Bronchial epithelial cell (primary cell): ENCODE measurements at regions not wholly inside any gene's neighbourhood (a gene's known extent, or its start where the extent isn't known, plus 50 kb on each side); places are given as distances from the start of the nearest gene placed in this dataset.

Experiments used
- DNase-seq: peaks from one replicate; pipeline ENCODE4 v3.0.0-alpha.2; 2010; ENCODE audit warnings: low read depth
- FAIRE-seq: peaks from 2 replicates; lab custom pipeline; 2011; peaks lifted over from hg19 to GRCh38; lab: Jason Lieb, UNC
- H3K27me3 ChIP-seq: 2 replicates; pipeline ENCODE4 v1.5.1; 2011; ENCODE audit warnings: low read length; ENCODE audit not compliant: control insufficient read depth, insufficient read depth
- H3K36me3 ChIP-seq: 2 replicates; pipeline ENCODE4 v1.5.1; 2011; ENCODE audit warnings: low read length; ENCODE audit not compliant: control insufficient read depth, insufficient read depth
- H3K4me3 ChIP-seq: 2 replicates; pipeline ENCODE4 v1.5.1; 2011; ENCODE audit warnings: mild to moderate bottlenecking, low read depth, low read length, control low read depth
- CTCF ChIP-seq: IDR thresholded peaks from 2 replicates; pipeline ENCODE4 v1.5.1; 2011; ENCODE audit warnings: mild to moderate bottlenecking, moderate library complexity, low read length, control low read depth, inconsistent platforms; ENCODE audit not compliant: insufficient read depth, severe bottlenecking

GRCh38 chr2:150653351-150653750 lies 165.9 kb upstream of the RND3 start:
- H3K27me3 ChIP-seq = no peaks in the 10 kb centered on the region
- FAIRE-seq (no peak), DNase-seq (no peak)
- TF ChIP-seq CTCF = no peak
- no peak overlapping the region for H3K4me3 ChIP-seq
- H3K36me3 ChIP-seq = no peaks in the 10 kb centered on the region

GRCh38 chr2:150647943-150648342 lies 160.5 kb upstream of the RND3 start:
- Histone ChIP-seq H3K4me3 (no peak overlapping the region), H3K27me3 (no peaks in the 10 kb centered on the region), H3K36me3 (no peaks in the 10 kb centered on the region)
- TF ChIP-seq CTCF = no peak
- DNase-seq (peak; percentile 45), FAIRE-seq (no peak)

DNA sequence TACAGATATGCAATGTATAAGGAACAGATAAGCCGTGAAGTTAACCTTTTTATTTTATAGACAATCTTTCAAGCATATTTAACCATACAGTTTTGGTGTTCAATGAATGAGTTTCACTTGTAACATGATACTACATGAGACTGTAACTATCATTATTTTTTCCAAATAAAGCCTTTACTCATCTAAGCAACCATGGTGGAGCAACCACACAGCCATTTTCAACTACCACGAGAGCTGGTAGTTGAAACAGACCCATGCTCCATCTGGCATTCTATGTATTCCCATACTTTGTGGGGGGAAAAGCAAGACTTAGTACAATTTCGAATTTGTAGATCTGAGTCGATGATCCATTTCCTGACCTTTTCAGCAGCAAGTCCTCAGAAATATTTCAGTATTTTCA lies 159.3 kb upstream of the RND3 start:
- no peak for TF ChIP-seq CTCF
- FAIRE-seq (no peak), DNase-seq (no peak)
- Histone ChIP-seq H3K36me3 (no peaks in the 10 kb centered on the region), H3K27me3 (no peaks in the 10 kb centered on the region), H3K4me3 (no peak overlapping the region)

GRCh38 chr2:150644298-150645067 lies 157.0 kb upstream of the RND3 start:
- DNase-seq (peak; percentile 89), FAIRE-seq (no peak)
- no peaks in the 10 kb centered on the region for H3K27me3 ChIP-seq
- TF ChIP-seq CTCF = no peak
- H3K36me3 ChIP-seq = no peaks in the 10 kb centered on the region
- no peak overlapping the region for H3K4me3 ChIP-seq

DNA sequence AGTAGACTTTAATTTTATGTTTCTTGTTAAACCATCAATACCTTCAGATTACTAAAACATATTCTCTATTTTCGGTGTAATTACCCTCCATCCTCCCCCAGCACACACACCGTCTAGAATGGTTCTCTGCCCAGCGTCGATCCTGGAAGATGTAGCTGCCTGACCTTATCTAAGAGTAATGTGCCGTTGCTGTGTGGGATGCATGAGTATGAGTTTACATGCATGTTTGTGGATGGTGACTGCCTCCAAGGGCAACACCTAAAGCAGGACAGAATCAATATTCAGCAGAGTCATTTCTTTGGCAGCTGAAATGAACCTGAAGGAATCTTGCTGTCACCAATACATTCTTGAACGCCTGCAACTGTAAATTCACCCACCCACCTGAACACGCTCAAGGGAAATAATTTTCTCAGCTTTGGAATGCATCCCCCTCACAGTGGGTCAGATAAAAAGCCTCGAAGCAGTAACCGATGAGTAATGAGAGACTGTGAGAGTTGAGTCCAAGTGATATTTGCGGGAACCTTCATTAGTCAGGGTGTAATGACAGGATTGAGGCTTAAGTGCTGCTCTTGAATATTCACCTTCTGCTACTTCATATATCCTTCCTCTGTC lies 155.8 kb upstream of the RND3 start:
- H3K4me3 ChIP-seq = no peak overlapping the region
- FAIRE-seq (no peak), DNase-seq (no peak)
- H3K27me3 ChIP-seq = no peaks in the 10 kb centered on the region
- no peaks in the 10 kb centered on the region for H3K36me3 ChIP-seq
- TF ChIP-seq CTCF = no peak
